CD4-positive, CD25-positive, alpha-beta regulatory T cell (primary cell): ENCODE measurements at regions not wholly inside any gene's neighbourhood (a gene's known extent, or its start where the extent isn't known, plus 50 kb on each side); places are given as distances from the start of the nearest gene placed in this dataset.
A peak's percentile ranks its signal among the peaks of the same experiment; 100 is the strongest.
"Not testable (repeated sequence)": the region's sequence is repeated elsewhere in the genome, so short reads cannot be mapped to it uniquely, and the experiment has no call there.

Experiments
- ATAC-seq, 2 donors: fragments of 150-1000 bp; cut with Tn5 transposase; one replicate each; pipeline ENCODE4 v1.10.0; 2021; ENCODE audit warnings: low read depth in 2 of 2, moderate number of reproducible peaks in 2 of 2, moderate library complexity in 1 of 2
- DNase-seq, 3 donors: peaks; one replicate each; pipeline versions ENCODE4 v3.0.0 to v3.0.0-alpha.2; 2012 to 2022; ENCODE audit warnings: mixed read lengths in 1 of 3
- H3K27ac ChIP-seq: one replicate; pipeline ENCODE4 v1.7.0; 2013; ENCODE audit warnings: mild to moderate bottlenecking, low read length; ENCODE audit not compliant: insufficient read depth, poor library complexity, severe bottlenecking
- H3K27me3 ChIP-seq: one replicate; pipeline ENCODE4 v1.7.0; 2013; ENCODE audit warnings: low read length; ENCODE audit not compliant: control insufficient read depth, insufficient read depth
- H3K36me3 ChIP-seq: one replicate; pipeline ENCODE4 v1.7.0; 2013; ENCODE audit warnings: mild to moderate bottlenecking, low read length, moderate library complexity; ENCODE audit not compliant: control insufficient read depth, insufficient read depth
- H3K4me1 ChIP-seq: 2 replicates; pipeline ENCODE4 v1.7.0; 2013; ENCODE audit warnings: mild to moderate bottlenecking, low read length; ENCODE audit not compliant: insufficient read depth, control insufficient read depth, poor library complexity, severe bottlenecking
- H3K4me3 ChIP-seq: one replicate; pipeline ENCODE4 v1.7.0; 2013; ENCODE audit warnings: low read depth, mild to moderate bottlenecking, low read length, moderate library complexity
- H3K9me3 ChIP-seq, 2 experiments: 1 replicate in 1 of 2; 2 replicates in 1 of 2; pipeline ENCODE4 v1.7.0; 2013; ENCODE audit warnings: low read length in 2 of 2, mild to moderate bottlenecking in 1 of 2, moderate library complexity in 1 of 2; ENCODE audit not compliant: control insufficient read depth in 2 of 2
- H3K27ac Mint-ChIP-seq, 3 donors: one replicate each; pipeline ENCODE4 v1.8.0; 2020 to 2022; ENCODE audit warnings: mild to moderate bottlenecking in 3 of 3, mixed read lengths in 3 of 3, moderate library complexity in 2 of 3
- H3K27me3 Mint-ChIP-seq: one replicate; pipeline ENCODE4 v1.8.0; 2022; ENCODE audit warnings: mild to moderate bottlenecking, mixed read lengths
- H3K36me3 Mint-ChIP-seq: one replicate; pipeline ENCODE4 v1.8.0; 2020; ENCODE audit warnings: mixed read lengths
- H3K4me1 Mint-ChIP-seq, 4 donors: one replicate each; pipeline ENCODE4 v1.8.0; 2020 to 2022; ENCODE audit warnings: mixed read lengths in 4 of 4, mild to moderate bottlenecking in 1 of 4
- H3K4me3 Mint-ChIP-seq, 4 donors: one replicate each; pipeline ENCODE4 v1.8.0; 2020 to 2022; ENCODE audit warnings: mild to moderate bottlenecking in 4 of 4, mixed read lengths in 4 of 4, moderate library complexity in 3 of 4
- H3K9me3 Mint-ChIP-seq, 7 donors: one replicate each; pipeline ENCODE4 v1.8.0; 2020 to 2022; ENCODE audit warnings: mixed read lengths in 7 of 7, mild to moderate bottlenecking in 3 of 7, moderate library complexity in 2 of 7

DNA sequence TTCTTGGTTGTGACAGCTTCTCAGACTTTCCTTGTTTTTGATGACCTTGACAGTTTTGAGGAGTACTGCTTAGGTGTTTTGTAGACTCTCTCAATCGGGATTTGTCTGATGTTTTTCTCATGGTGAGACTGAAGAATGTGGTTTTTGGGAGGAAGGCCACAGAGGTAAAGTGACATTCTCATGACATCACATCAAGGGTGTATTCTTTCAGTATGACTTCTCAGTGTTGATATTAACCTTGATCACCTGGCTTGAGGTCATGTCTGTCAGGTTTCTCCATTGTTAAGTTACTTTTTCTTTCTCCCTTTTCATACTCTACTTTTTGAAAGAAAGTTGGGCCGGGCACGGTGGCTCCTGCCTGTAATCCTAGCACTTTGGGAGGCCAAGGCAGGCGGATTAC, 269.9 kb downstream of the ZNF37A start:
- peaks cover 0 to 19% (median 14%) of the 10 kb centered on the region in 4 donors for H3K4me1 Mint-ChIP-seq
- H3K36me3 ChIP-seq: peaks cover 28% of the 10 kb centered on the region
- DNase-seq, H3K9me3 Mint-ChIP-seq, H3K27ac Mint-ChIP-seq, H3K27me3 Mint-ChIP-seq, H3K4me3 Mint-ChIP-seq, H3K9me3 ChIP-seq, H3K4me3 ChIP-seq, H3K4me1 ChIP-seq, H3K27me3 ChIP-seq, H3K27ac ChIP-seq, ATAC-seq: not testable (repeated sequence)
- H3K36me3 Mint-ChIP-seq: peaks cover 37% of the 10 kb centered on the region

GRCh38 chr10:38365917-38366316, 271.8 kb downstream of the ZNF37A start:
- Mint-ChIP-seq H3K36me3 (peaks cover 44% of the 10 kb centered on the region), H3K27ac (peak overlapping the region in 1 of 3 donors; percentile 59)

DNA sequence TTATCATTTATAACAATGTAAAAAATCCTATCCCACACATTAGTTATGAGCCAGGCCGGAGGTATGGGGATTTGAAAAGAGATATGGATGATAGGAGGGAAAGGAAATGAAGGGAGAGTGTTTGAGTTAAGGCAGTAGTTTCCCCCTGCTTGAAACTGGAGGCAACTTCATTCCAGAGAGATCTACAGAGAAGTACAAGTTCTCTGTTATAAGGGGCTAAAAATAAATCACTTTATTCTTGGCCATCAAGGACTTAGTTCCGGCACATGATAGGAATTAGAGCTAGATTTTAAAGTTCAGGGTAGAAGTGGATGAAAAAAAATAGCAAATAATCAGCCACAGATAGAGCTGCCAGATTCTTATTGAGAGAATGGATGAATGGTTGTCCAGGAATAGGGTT, 289.7 kb downstream of the ZNF37A start:
- H3K27me3 Mint-ChIP-seq: not testable (repeated sequence)

More at GRCh38 chr10:38365917-38366316, 271.8 kb downstream of the ZNF37A start:
- ATAC-seq: peak in 1 of 2 donors; percentile 34
- DNase-seq: peak in 2 of 3 donors; percentile 28 to 55
- H3K27me3 ChIP-seq, H3K27ac ChIP-seq, H3K4me1 ChIP-seq, H3K9me3 Mint-ChIP-seq, H3K27me3 Mint-ChIP-seq, H3K4me3 Mint-ChIP-seq, H3K9me3 ChIP-seq, H3K4me3 ChIP-seq: not testable (repeated sequence)
- H3K4me1 Mint-ChIP-seq: peaks cover 0 to 16% (median 10%) of the 10 kb centered on the region in 4 donors
- peaks cover 31% of the 10 kb centered on the region for H3K36me3 ChIP-seq

DNA sequence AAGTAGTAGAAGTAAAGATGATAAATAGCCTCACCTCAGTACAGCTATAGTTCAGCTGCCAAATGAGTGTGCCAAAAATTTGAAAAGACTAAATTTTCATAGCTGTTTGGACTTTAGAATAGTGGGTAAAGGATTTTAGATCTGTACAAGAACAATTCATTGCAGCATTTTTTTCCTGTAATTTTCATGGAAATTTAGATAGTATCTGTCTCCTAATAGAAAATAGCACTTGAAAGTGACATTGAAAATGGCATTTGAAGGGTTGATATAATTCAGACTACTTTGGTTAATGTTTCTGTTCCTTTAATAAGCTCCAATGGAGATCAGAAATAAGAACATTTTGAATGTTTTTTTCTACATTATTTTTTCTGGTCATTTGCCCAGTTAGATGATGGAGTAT, 292.7 kb downstream of the ZNF37A start:
- ATAC-seq, H3K4me3 ChIP-seq, H3K36me3 Mint-ChIP-seq, DNase-seq, H3K4me3 Mint-ChIP-seq, H3K36me3 ChIP-seq, H3K27ac ChIP-seq, H3K4me1 ChIP-seq, H3K9me3 ChIP-seq, H3K27me3 ChIP-seq, H3K9me3 Mint-ChIP-seq, H3K27ac Mint-ChIP-seq, H3K27me3 Mint-ChIP-seq, H3K4me1 Mint-ChIP-seq: not testable (repeated sequence)

More for the DNA sequence above, 289.7 kb downstream of the ZNF37A start:
- DNase-seq, H3K4me1 ChIP-seq, H3K9me3 Mint-ChIP-seq, H3K4me3 ChIP-seq, H3K9me3 ChIP-seq, H3K36me3 Mint-ChIP-seq, H3K4me3 Mint-ChIP-seq, H3K4me1 Mint-ChIP-seq, H3K27me3 ChIP-seq, ATAC-seq, H3K27ac ChIP-seq, H3K36me3 ChIP-seq: not testable (repeated sequence)
- H3K27ac Mint-ChIP-seq: peak overlapping the region in 1 of 3 donors; percentile 38

- H3K27me3 Mint-ChIP-seq, H3K36me3 Mint-ChIP-seq, H3K4me3 ChIP-seq, H3K9me3 Mint-ChIP-seq, H3K27me3 ChIP-seq, H3K4me1 ChIP-seq, H3K4me1 Mint-ChIP-seq, ATAC-seq, H3K4me3 Mint-ChIP-seq, H3K36me3 ChIP-seq, H3K27ac Mint-ChIP-seq, H3K9me3 ChIP-seq, H3K27ac ChIP-seq: not testable (repeated sequence)
- DNase-seq: peak; percentile 20 to 52 (median 39)
Observed at GRCh38 chr10:38390725-38391124, 296.6 kb downstream of the ZNF37A start.

- DNase-seq, H3K36me3 Mint-ChIP-seq, H3K36me3 ChIP-seq, H3K9me3 ChIP-seq, H3K4me1 Mint-ChIP-seq, H3K27ac ChIP-seq, H3K27me3 Mint-ChIP-seq, ATAC-seq, H3K4me3 ChIP-seq, H3K9me3 Mint-ChIP-seq, H3K27me3 ChIP-seq, H3K27ac Mint-ChIP-seq, H3K4me3 Mint-ChIP-seq, H3K4me1 ChIP-seq: not testable (repeated sequence)
Observed at GRCh38 chr10:38395465-38395864, 301.3 kb downstream of the ZNF37A start.

DNA sequence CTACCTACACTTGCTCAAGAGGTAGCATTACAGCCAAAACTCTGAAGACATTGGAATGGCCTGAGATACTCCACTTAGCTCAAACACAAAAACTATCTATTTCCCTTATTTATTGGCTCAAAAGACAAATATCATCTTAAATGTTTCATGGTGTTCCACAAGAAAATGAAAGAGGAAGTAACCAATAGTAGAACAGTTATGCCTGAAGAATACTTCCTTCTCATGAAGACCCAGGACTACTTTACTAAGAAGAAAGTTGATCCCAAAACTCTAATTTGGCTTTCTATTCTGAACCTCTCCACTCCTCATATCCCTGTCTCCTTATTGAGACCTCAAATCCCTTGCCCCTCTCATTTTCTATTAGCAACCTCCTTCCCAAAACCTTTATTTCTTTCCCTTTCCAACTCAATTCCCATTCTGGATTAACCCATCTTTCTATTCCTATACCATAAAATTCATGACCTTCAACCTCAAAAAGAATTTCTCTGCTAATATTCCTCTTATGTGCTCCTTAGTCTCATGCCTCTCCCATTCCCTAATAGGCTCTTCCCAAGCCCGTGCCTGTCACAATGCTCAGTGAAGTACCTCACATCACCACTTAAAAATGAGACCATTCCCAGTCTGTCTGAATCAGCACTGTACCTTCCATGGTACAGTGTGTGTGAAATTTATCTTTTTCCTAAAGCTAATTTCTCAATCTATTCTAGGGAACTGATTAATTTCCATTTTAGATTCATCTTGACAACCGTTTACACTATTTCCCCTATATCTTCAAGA, 302.2 kb downstream of the ZNF37A start:
- H3K9me3 Mint-ChIP-seq, DNase-seq, H3K36me3 ChIP-seq, H3K9me3 ChIP-seq, H3K4me1 Mint-ChIP-seq, H3K27me3 Mint-ChIP-seq, ATAC-seq, H3K36me3 Mint-ChIP-seq, H3K27me3 ChIP-seq, H3K27ac ChIP-seq, H3K4me1 ChIP-seq, H3K4me3 ChIP-seq: not testable (repeated sequence)
- peak overlapping the region in 1 of 4 donors; percentile 40 for H3K4me3 Mint-ChIP-seq
- H3K27ac Mint-ChIP-seq: peak overlapping the region in 1 of 3 donors; percentile 1

GRCh38 chr10:38401565-38401964, 307.4 kb downstream of the ZNF37A start:
- DNase-seq, H3K4me3 ChIP-seq, ATAC-seq, H3K27me3 ChIP-seq, H3K4me1 ChIP-seq, H3K9me3 ChIP-seq, H3K36me3 ChIP-seq, H3K9me3 Mint-ChIP-seq, H3K36me3 Mint-ChIP-seq, H3K27me3 Mint-ChIP-seq: not testable (repeated sequence)
- peak overlapping the region; percentile 88 for H3K27ac ChIP-seq
- Mint-ChIP-seq H3K27ac (peak overlapping the region in 2 of 3 donors; percentile 42 to 97), H3K4me1 (peaks cover 0 to 18% (median 7%) of the 10 kb centered on the region in 4 donors), H3K4me3 (peak overlapping the region; percentile 33 to 99 (median 95))
